HG02798 (cell line): ENCODE measurements at regions not wholly inside any gene's neighbourhood (a gene's known extent, or its start where the extent isn't known, plus 50 kb on each side); places are given as distances from the start of the nearest gene placed in this dataset.
"Not testable (repeated sequence)": the region's sequence is repeated elsewhere in the genome, so short reads cannot be mapped to it uniquely, and the experiment has no call there.

ENCODE experiments used
- ATAC-seq: cut with Tn5 transposase; IDR thresholded peaks from one replicate; pipeline ENCODE4 v1.9.1; 2021; ENCODE audit warnings: mild to moderate bottlenecking; ENCODE audit not compliant: unreplicated experiment, poor library complexity

DNA sequence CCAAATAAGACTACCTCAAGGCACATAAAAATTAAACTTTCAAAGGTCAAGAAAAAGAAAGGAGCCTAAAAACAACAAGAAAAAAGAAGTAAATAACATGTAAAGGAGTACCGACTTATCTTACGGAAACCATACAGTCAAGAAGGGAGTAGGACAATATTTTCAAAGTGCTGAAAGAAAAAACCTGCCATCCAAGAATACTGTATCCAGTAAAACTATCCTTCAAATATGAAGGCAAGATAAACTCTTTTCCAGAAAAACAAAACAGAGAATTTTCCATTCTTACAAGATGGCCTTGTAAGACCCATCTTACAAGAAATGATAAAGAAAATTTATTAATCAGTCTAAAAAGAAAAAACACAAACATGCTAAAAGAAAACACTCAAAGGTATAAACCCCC lies 302.2 kb downstream of the LMBRD1 start:
- ATAC-seq = no peak

- no peak for ATAC-seq
Observed at GRCh38 chr6:69489970-69490369, 306.8 kb downstream of the LMBRD1 start.

GRCh38 chr6:69487688-69488087 lies 309.1 kb downstream of the LMBRD1 start:
- no peak for ATAC-seq

DNA sequence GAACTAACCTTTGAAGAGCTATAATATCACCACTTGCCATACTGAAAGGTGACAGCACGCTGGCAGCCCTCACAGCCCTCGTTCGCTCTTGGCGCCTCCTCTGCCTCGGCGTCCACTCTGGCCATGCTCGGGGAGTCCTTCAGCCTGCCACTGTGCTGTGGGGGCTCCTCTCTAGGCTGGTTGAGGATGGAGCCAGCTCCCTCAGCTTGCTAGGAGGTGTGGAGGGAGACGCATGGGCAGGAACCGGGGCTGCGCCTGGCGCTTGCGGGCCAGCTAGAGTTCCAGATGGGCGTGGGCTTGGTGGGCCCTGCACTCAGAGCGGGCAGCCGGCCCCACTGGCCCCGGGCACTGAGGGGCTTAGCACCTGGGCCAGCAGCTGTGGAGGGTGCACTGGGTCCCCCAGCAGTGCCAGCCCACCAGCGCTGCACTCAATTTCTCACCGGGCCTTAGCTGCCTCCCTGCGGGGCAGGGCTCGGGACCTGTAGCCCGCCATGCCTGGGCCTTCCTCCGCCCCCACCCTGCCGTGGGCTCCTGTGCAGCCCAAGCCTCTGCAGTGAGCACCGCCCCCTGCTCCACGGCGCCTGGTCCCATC lies 329.7 kb downstream of the LMBRD1 start:
- ATAC-seq = no peak

DNA sequence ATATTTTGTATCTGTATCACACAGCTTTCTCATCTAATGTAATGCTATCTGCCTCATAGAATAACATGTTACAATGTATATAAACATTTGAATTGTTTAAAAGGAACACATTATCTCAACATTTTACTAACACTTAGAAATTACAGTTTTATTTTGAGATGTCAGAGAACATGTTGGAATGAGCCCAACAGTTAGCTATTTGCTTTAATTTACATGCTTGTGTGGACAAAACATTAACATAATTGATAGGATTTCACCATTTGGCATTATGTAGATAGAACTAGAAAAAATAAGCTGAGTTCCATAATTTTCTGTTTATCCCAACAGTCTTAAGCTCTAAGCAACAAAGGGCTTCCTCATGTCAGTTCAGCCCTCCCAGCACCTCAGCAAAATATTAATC lies 330.9 kb downstream of the LMBRD1 start:
- no peak for ATAC-seq

- ATAC-seq = no peak
Observed at GRCh38 chr6:69456086-69456485, 340.7 kb downstream of the LMBRD1 start.

- ATAC-seq = not testable (repeated sequence)
Observed at GRCh38 chr6:69454619-69455018, 342.2 kb downstream of the LMBRD1 start.

- ATAC-seq = not testable (repeated sequence)
Observed at GRCh38 chr6:69450493-69450892, 346.3 kb downstream of the LMBRD1 start.

DNA sequence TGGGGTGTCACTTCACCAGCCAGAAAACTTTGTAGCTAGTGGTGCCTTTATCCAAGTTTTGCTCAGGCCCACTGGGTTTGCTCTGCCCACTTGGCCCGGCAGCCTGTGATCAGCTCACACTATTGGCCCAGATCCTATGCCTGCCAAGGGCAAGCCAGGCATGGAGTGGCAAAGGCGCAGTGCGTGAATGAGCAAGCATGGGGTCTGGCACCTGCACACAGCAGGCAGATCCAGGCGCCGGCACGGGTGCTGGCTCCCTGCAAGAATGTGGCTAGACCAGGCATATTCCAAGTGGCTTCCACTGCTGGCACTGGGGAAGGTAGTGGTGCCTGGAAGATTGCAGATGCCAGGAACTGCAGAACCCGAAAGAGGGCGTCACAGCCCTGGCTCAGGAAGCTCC lies 346.9 kb downstream of the LMBRD1 start:
- ATAC-seq = no peak
